Testis (tissue), 2 donors: ENCODE measurements at regions not wholly inside any gene's neighbourhood (a gene's known extent, or its start where the extent isn't known, plus 50 kb on each side); places are given as distances from the start of the nearest gene placed in this dataset.

ENCODE experiments used
- CTCF ChIP-seq, 3 experiments: fragments of 450-650 bp in 2 of 3; fragments of 200-600 bp in 1 of 3; sonication (generic) in 1 of 3; IDR thresholded peaks; one replicate each; pipeline ENCODE4 v1.5.1; 2016 to 2019; ENCODE audit warnings: antibody characterized with exemption in 3 of 3, mild to moderate bottlenecking in 2 of 3, moderate library complexity in 1 of 3
- POLR2A ChIP-seq: fragments of 450-650 bp; IDR thresholded peaks from one replicate; pipeline ENCODE4 v1.6.1; 2017; ENCODE audit warnings: antibody characterized with exemption, mild to moderate bottlenecking, moderate library complexity

- TF ChIP-seq CTCF (IDR thresholded peaks at IDR 0.05) (no peak), POLR2A (no peak)
Measured at GRCh38 chr12:33222357-33222756, 217.3 kb downstream of the SYT10 start.
